Central memory CD8-positive, alpha-beta T cell (primary cell): ENCODE measurements at regions not wholly inside any gene's neighbourhood (a gene's known extent, or its start where the extent isn't known, plus 50 kb on each side); places are given as distances from the start of the nearest gene placed in this dataset.

Source experiments
- ATAC-seq: fragments of 150-1000 bp; cut with Tn5 transposase; replicated peaks from 2 replicates; pipeline ENCODE4 v1.10.0; 2022; ENCODE audit warnings: mild to moderate bottlenecking, moderate FRiP score, moderate number of reproducible peaks; ENCODE audit not compliant: poor library complexity, severe bottlenecking; ENCODE audit errors: extremely low read depth
- DNase-seq, 2 donors: peaks; one replicate each; pipeline ENCODE4 v3.0.0; 2021; ENCODE audit warnings: low spot score in 2 of 2
- H3K27ac Mint-ChIP-seq: one replicate; pipeline ENCODE4 v1.8.0; 2022; ENCODE audit warnings: low read depth, mild to moderate bottlenecking, moderate library complexity, mixed read lengths
- H3K27me3 Mint-ChIP-seq: one replicate; pipeline ENCODE4 v1.8.0; 2022; ENCODE audit warnings: mixed read lengths
- H3K36me3 Mint-ChIP-seq: one replicate; pipeline ENCODE4 v1.8.0; 2022; ENCODE audit warnings: mild to moderate bottlenecking, moderate library complexity, mixed read lengths; ENCODE audit not compliant: insufficient read depth
- H3K4me1 Mint-ChIP-seq: one replicate; pipeline ENCODE4 v1.8.0; 2022; ENCODE audit warnings: mixed read lengths
- H3K4me3 Mint-ChIP-seq: one replicate; pipeline ENCODE4 v1.8.0; 2022; ENCODE audit warnings: mild to moderate bottlenecking, moderate library complexity, mixed read lengths
- H3K9me3 Mint-ChIP-seq: one replicate; pipeline ENCODE4 v1.8.0; 2022; ENCODE audit warnings: mixed read lengths

- Mint-ChIP-seq H3K36me3 (no peaks in the 10 kb centered on the region), H3K4me3 (no peak overlapping the region), H3K9me3 (peaks cover 9% of the 10 kb centered on the region)
These were observed 268.0 kb upstream of the ARRDC4 start for GRCh38 chr15:97692301-97693015.

GRCh38 chr15:97694456-97694855, 266.0 kb upstream of the ARRDC4 start:
- Mint-ChIP-seq H3K4me1 (no peaks in the 10 kb centered on the region), H3K27me3 (no peaks in the 10 kb centered on the region), H3K27ac (no peak overlapping the region), H3K36me3 (no peaks in the 10 kb centered on the region), H3K9me3 (peaks cover 9% of the 10 kb centered on the region), H3K4me3 (no peak overlapping the region)
- DNase-seq (no peak), ATAC-seq (no peak)

More at GRCh38 chr15:97692301-97693015, 268.0 kb upstream of the ARRDC4 start:
- ATAC-seq (no peak), DNase-seq (no peak)
- no peak overlapping the region for H3K27ac Mint-ChIP-seq
- H3K27me3 Mint-ChIP-seq: no peaks in the 10 kb centered on the region
- H3K4me1 Mint-ChIP-seq: no peaks in the 10 kb centered on the region

GRCh38 chr15:97703400-97703799, 257.1 kb upstream of the ARRDC4 start:
- Mint-ChIP-seq H3K4me1 (no peaks in the 10 kb centered on the region), H3K27ac (no peak overlapping the region), H3K27me3 (no peaks in the 10 kb centered on the region), H3K4me3 (no peak overlapping the region), H3K36me3 (no peaks in the 10 kb centered on the region), H3K9me3 (peaks cover 9% of the 10 kb centered on the region)
- no peak for DNase-seq
- ATAC-seq: no peak

GRCh38 chr15:97706059-97706458, 254.4 kb upstream of the ARRDC4 start:
- ATAC-seq: no peak
- Mint-ChIP-seq H3K9me3 (peaks cover 9% of the 10 kb centered on the region), H3K4me3 (no peak overlapping the region)

GRCh38 chr15:97708252-97708651, 252.3 kb upstream of the ARRDC4 start:
- Mint-ChIP-seq H3K9me3 (peaks cover 9% of the 10 kb centered on the region), H3K27ac (no peak overlapping the region), H3K4me3 (no peak overlapping the region), H3K36me3 (no peaks in the 10 kb centered on the region), H3K4me1 (no peaks in the 10 kb centered on the region), H3K27me3 (no peaks in the 10 kb centered on the region)
- DNase-seq (no peak), ATAC-seq (no peak)

More at GRCh38 chr15:97706059-97706458, 254.4 kb upstream of the ARRDC4 start:
- Mint-ChIP-seq H3K27me3 (no peaks in the 10 kb centered on the region), H3K27ac (no peak overlapping the region), H3K36me3 (no peaks in the 10 kb centered on the region), H3K4me1 (no peaks in the 10 kb centered on the region)
- no peak for DNase-seq

- H3K4me3 Mint-ChIP-seq: no peak overlapping the region
These were observed 248.0 kb upstream of the ARRDC4 start for GRCh38 chr15:97712530-97712929.

GRCh38 chr15:97717806-97718205, 242.7 kb upstream of the ARRDC4 start:
- H3K9me3 Mint-ChIP-seq: peaks cover 16% of the 10 kb centered on the region
- no peak overlapping the region for H3K27ac Mint-ChIP-seq
- no peaks in the 10 kb centered on the region for H3K36me3 Mint-ChIP-seq
- DNase-seq (no peak), ATAC-seq (no peak)
- no peaks in the 10 kb centered on the region for H3K27me3 Mint-ChIP-seq
- no peak overlapping the region for H3K4me3 Mint-ChIP-seq
- H3K4me1 Mint-ChIP-seq: no peaks in the 10 kb centered on the region

More at GRCh38 chr15:97712530-97712929, 248.0 kb upstream of the ARRDC4 start:
- Mint-ChIP-seq H3K27me3 (no peaks in the 10 kb centered on the region), H3K9me3 (no peaks in the 10 kb centered on the region), H3K36me3 (no peaks in the 10 kb centered on the region), H3K27ac (no peak overlapping the region), H3K4me1 (no peaks in the 10 kb centered on the region)
- ATAC-seq (no peak), DNase-seq (no peak)

GRCh38 chr15:97718509-97718908, 242.0 kb upstream of the ARRDC4 start:
- DNase-seq: no peak
- no peak for ATAC-seq
- Mint-ChIP-seq H3K27me3 (no peaks in the 10 kb centered on the region), H3K36me3 (no peaks in the 10 kb centered on the region), H3K4me1 (no peaks in the 10 kb centered on the region), H3K4me3 (no peak overlapping the region), H3K27ac (no peak overlapping the region), H3K9me3 (peaks cover 21% of the 10 kb centered on the region)

- ATAC-seq (no peak), DNase-seq (no peak)
- Mint-ChIP-seq H3K36me3 (peaks cover 2% of the 10 kb centered on the region), H3K9me3 (peaks cover 18% of the 10 kb centered on the region), H3K4me1 (no peaks in the 10 kb centered on the region), H3K27ac (no peak overlapping the region), H3K27me3 (no peaks in the 10 kb centered on the region), H3K4me3 (no peak overlapping the region)
These were observed 231.7 kb upstream of the ARRDC4 start for GRCh38 chr15:97728791-97729190.

GRCh38 chr15:97729270-97729669, 231.2 kb upstream of the ARRDC4 start:
- no peaks in the 10 kb centered on the region for H3K27me3 Mint-ChIP-seq
- no peaks in the 10 kb centered on the region for H3K4me1 Mint-ChIP-seq
- DNase-seq: no peak
- H3K36me3 Mint-ChIP-seq: peaks cover 2% of the 10 kb centered on the region
- no peak overlapping the region for H3K4me3 Mint-ChIP-seq
- peaks cover 13% of the 10 kb centered on the region for H3K9me3 Mint-ChIP-seq
- no peak overlapping the region for H3K27ac Mint-ChIP-seq
- no peak for ATAC-seq

- Mint-ChIP-seq H3K4me3 (no peak overlapping the region), H3K9me3 (peaks cover 12% of the 10 kb centered on the region), H3K27me3 (no peaks in the 10 kb centered on the region), H3K4me1 (no peaks in the 10 kb centered on the region), H3K27ac (no peak overlapping the region), H3K36me3 (peaks cover 2% of the 10 kb centered on the region)
- ATAC-seq (no peak), DNase-seq (no peak)
These were observed 230.2 kb upstream of the ARRDC4 start for GRCh38 chr15:97730315-97730714.

- DNase-seq (no peak), ATAC-seq (no peak)
- Mint-ChIP-seq H3K4me3 (no peak overlapping the region), H3K9me3 (peaks cover 8% of the 10 kb centered on the region), H3K27ac (no peak overlapping the region), H3K36me3 (peaks cover 2% of the 10 kb centered on the region), H3K27me3 (no peaks in the 10 kb centered on the region), H3K4me1 (no peaks in the 10 kb centered on the region)
These were observed 228.6 kb upstream of the ARRDC4 start for GRCh38 chr15:97731859-97732258.

- Mint-ChIP-seq H3K36me3 (peaks cover 2% of the 10 kb centered on the region), H3K27ac (no peak overlapping the region), H3K27me3 (no peaks in the 10 kb centered on the region), H3K4me1 (no peaks in the 10 kb centered on the region), H3K4me3 (no peak overlapping the region), H3K9me3 (no peaks in the 10 kb centered on the region)
- DNase-seq (no peak), ATAC-seq (no peak)
These were observed 227.1 kb upstream of the ARRDC4 start for GRCh38 chr15:97733373-97733772.
